ENCODE measurements at regions not wholly inside any gene's neighbourhood (a gene's known extent, or its start where the extent isn't known, plus 50 kb on each side); places are given as distances from the start of the nearest gene placed in this dataset.

GRCh38 chr5:162800301-162800700, 637.1 kb upstream of the CCNG1 start:
- no peak for TF ChIP-seq EZH2 (IDR thresholded peaks at IDR 0.05; ENCODE audit: borderline replicate concordance, insufficient read depth, low read length, poor library complexity, severe bottlenecking)
- TF ChIP-seq, protein P1, sequence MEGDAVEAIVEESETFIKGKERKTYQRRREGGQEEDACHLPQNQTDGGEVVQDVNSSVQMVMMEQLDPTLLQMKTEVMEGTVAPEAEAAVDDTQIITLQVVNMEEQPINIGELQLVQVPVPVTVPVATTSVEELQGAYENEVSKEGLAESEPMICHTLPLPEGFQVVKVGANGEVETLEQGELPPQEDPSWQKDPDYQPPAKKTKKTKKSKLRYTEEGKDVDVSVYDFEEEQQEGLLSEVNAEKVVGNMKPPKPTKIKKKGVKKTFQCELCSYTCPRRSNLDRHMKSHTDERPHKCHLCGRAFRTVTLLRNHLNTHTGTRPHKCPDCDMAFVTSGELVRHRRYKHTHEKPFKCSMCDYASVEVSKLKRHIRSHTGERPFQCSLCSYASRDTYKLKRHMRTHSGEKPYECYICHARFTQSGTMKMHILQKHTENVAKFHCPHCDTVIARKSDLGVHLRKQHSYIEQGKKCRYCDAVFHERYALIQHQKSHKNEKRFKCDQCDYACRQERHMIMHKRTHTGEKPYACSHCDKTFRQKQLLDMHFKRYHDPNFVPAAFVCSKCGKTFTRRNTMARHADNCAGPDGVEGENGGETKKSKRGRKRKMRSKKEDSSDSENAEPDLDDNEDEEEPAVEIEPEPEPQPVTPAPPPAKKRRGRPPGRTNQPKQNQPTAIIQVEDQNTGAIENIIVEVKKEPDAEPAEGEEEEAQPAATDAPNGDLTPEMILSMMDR (IDR thresholded peaks at IDR 0.05; ENCODE audit: poor library complexity, severe bottlenecking), result no peak
- no peak for TF ChIP-seq EP300 (conservative IDR thresholded peaks at IDR 0.05; ENCODE audit: poor library complexity, severe bottlenecking)
- no peak for TF ChIP-seq MXI1 (conservative IDR thresholded peaks at IDR 0.05; ENCODE audit: poor library complexity, severe bottlenecking)
- TF ChIP-seq POLR2AphosphoS5 (IDR thresholded peaks at IDR 0.05), result no peak

Data from neural cell (in vitro differentiated cells).